ENCODE measurements at regions not wholly inside any gene's neighbourhood (a gene's known extent, or its start where the extent isn't known, plus 50 kb on each side); places are given as distances from the start of the nearest gene placed in this dataset.

- in situ Hi-C loops (cut with MboI; ENCODE audit: low sequenced_read_pairs) (no loop called here), intact Hi-C loops (cut with micrococcal nuclease) (no loop called here), dilution Hi-C loops (cut with HindIII; ENCODE audit: low sequenced_read_pairs, unreplicated experiment) (no loop called here)
- H3K23ac ChIP-seq (ENCODE audit: low read depth, low read length) = no peak overlapping the region
- H2AK9ac ChIP-seq (replicated peaks; ENCODE audit: low read depth, low read length, poor library complexity) = no peak overlapping the region
- no peak overlapping the region for H2BK20ac ChIP-seq (ENCODE audit: low read depth, low read length)
- no peak overlapping the region for H4K5ac ChIP-seq (ENCODE audit: low read depth, low read length)
- H3K14ac ChIP-seq (replicated peaks; ENCODE audit: low read depth, low read length) = no peak overlapping the region
- H4K20me1 ChIP-seq (ENCODE audit: insufficient read depth, low read length) = no peaks in the 10 kb centered on the region
- no peak overlapping the region for H3K18ac ChIP-seq (ENCODE audit: low read depth, low read length)
- no peak overlapping the region for H3K4me2 ChIP-seq (ENCODE audit: low read depth, low read length)
- no peak overlapping the region for H3K56ac ChIP-seq (ENCODE audit: extremely low read depth, insufficient read depth, low read length)
- ChIA-PET CTCF (no interaction called here), POLR2A (ENCODE audit: unreplicated experiment) (no interaction called here)
- no peaks in the 10 kb centered on the region for H3K9me3 ChIP-seq (ENCODE audit: control insufficient read depth, insufficient read depth, low read length)
- H3K36me3 ChIP-seq (ENCODE audit: control insufficient read depth, insufficient read depth, low read length) = no peaks in the 10 kb centered on the region
- BruUV-seq (replicated peaks) = no TSS peak
- no peaks in the 10 kb centered on the region for H3K27me3 ChIP-seq (ENCODE audit: control insufficient read depth, insufficient read depth, low read length)
- ATAC-seq (ENCODE audit: low read depth) (no peak), DNase-seq (no peak)
- no peak overlapping the region for H2BK15ac ChIP-seq (ENCODE audit: low read depth, low read length)
- H3K9ac ChIP-seq (ENCODE audit: low read depth, low read length) = no peak overlapping the region
- H2AK5ac ChIP-seq (ENCODE audit: low read depth, low read length) = no peak overlapping the region
- H2BK5ac ChIP-seq (ENCODE audit: low read depth, low read length, poor library complexity, severe bottlenecking) = no peak overlapping the region
- no peak overlapping the region for H3K27ac ChIP-seq (ENCODE audit: insufficient read depth, low read length)
- no peak overlapping the region for H3K4me3 ChIP-seq (ENCODE audit: insufficient read depth, low read depth, low read length)
- no peak overlapping the region for H2AFZ ChIP-seq (replicated peaks; ENCODE audit: low read length, poor library complexity)
- no peaks in the 10 kb centered on the region for H3K4me1 ChIP-seq (ENCODE audit: control insufficient read depth, insufficient read depth, low read length)
- H2BK120ac ChIP-seq (ENCODE audit: low read depth, low read length) = no peak overlapping the region
- H3K4ac ChIP-seq (ENCODE audit: low read depth, low read length) = no peak overlapping the region
- no CpG with 5 or more reads among the region's 1 CpG for WGBS, 2 experiments (ENCODE audit: extremely low coverage in 2 of 2, insufficient read length in 1 of 2)
- H4K8ac ChIP-seq (ENCODE audit: low read depth in 2 of 2, low read length in 2 of 2) = no peak overlapping the region
- H4K91ac ChIP-seq (ENCODE audit: insufficient read depth, low read depth, low read length) = no peak overlapping the region
- H3K9me1 ChIP-seq (ENCODE audit: insufficient read depth, low read length) = no peaks in the 10 kb centered on the region
- TF ChIP-seq MAFK (IDR thresholded peaks at IDR 0.05; ENCODE audit: low read depth, low read length) = no peak
- TF ChIP-seq, protein P1, sequence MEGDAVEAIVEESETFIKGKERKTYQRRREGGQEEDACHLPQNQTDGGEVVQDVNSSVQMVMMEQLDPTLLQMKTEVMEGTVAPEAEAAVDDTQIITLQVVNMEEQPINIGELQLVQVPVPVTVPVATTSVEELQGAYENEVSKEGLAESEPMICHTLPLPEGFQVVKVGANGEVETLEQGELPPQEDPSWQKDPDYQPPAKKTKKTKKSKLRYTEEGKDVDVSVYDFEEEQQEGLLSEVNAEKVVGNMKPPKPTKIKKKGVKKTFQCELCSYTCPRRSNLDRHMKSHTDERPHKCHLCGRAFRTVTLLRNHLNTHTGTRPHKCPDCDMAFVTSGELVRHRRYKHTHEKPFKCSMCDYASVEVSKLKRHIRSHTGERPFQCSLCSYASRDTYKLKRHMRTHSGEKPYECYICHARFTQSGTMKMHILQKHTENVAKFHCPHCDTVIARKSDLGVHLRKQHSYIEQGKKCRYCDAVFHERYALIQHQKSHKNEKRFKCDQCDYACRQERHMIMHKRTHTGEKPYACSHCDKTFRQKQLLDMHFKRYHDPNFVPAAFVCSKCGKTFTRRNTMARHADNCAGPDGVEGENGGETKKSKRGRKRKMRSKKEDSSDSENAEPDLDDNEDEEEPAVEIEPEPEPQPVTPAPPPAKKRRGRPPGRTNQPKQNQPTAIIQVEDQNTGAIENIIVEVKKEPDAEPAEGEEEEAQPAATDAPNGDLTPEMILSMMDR (conservative IDR thresholded peaks at IDR 0.05; ENCODE audit: low read depth, low read length) = no peak
- TF ChIP-seq NFE2L2 (IDR thresholded peaks at IDR 0.05; ENCODE audit: low read depth, low read length) = no peak
- no peak for TF ChIP-seq POLR2A (IDR thresholded peaks at IDR 0.05; ENCODE audit: low read depth, low read length)
- TF ChIP-seq BHLHE40 (IDR thresholded peaks at IDR 0.05; ENCODE audit: low read depth, low read length) = no peak
- TF ChIP-seq MXI1 (IDR thresholded peaks at IDR 0.05; ENCODE audit: borderline replicate concordance, low read depth, low read length) = no peak
- TF ChIP-seq RFX5 (IDR thresholded peaks at IDR 0.05; ENCODE audit: low read depth, low read length) = no peak
- no peak for TF ChIP-seq MAZ (IDR thresholded peaks at IDR 0.05; ENCODE audit: borderline replicate concordance, low read depth, low read length)
- no peak for TF ChIP-seq CHD1 (IDR thresholded peaks at IDR 0.05; ENCODE audit: low read depth, low read length)
- TF ChIP-seq FOS (IDR thresholded peaks at IDR 0.05; ENCODE audit: low read depth, low read length) = no peak
- no peak for TF ChIP-seq RCOR1 (IDR thresholded peaks at IDR 0.05; ENCODE audit: insufficient replicate concordance, low read length)
- no peak for TF ChIP-seq CEBPB (IDR thresholded peaks at IDR 0.05; ENCODE audit: low read depth, low read length)
- no peak for TF ChIP-seq SMC3 (IDR thresholded peaks at IDR 0.05; ENCODE audit: low read depth, low read length)
- TF ChIP-seq RAD21 (IDR thresholded peaks at IDR 0.05; ENCODE audit: low read length) = no peak
- TF ChIP-seq, protein P2, sequence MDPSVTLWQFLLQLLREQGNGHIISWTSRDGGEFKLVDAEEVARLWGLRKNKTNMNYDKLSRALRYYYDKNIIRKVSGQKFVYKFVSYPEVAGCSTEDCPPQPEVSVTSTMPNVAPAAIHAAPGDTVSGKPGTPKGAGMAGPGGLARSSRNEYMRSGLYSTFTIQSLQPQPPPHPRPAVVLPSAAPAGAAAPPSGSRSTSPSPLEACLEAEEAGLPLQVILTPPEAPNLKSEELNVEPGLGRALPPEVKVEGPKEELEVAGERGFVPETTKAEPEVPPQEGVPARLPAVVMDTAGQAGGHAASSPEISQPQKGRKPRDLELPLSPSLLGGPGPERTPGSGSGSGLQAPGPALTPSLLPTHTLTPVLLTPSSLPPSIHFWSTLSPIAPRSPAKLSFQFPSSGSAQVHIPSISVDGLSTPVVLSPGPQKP (IDR thresholded peaks at IDR 0.05; ENCODE audit: borderline replicate concordance, low read depth, low read length) = no peak
- no peak for TF ChIP-seq USF2 (IDR thresholded peaks at IDR 0.05; ENCODE audit: low read depth, low read length)
- H3K79me1 ChIP-seq (ENCODE audit: low read depth in 1 of 2, low read length in 2 of 2) = no peaks in the 10 kb centered on the region
Observed at GRCh38 chr18:34339155-34339554, 114.4 kb upstream of the NOL4 start.
